GM13977 (cell line): ENCODE measurements at regions not wholly inside any gene's neighbourhood (a gene's known extent, or its start where the extent isn't known, plus 50 kb on each side); places are given as distances from the start of the nearest gene placed in this dataset.

Experiments used
- DNase-seq: peaks from one replicate; pipeline ENCODE4 v3.0.0; 2012; ENCODE audit warnings: low spot score
- CTCF ChIP-seq: IDR thresholded peaks from 2 replicates; pipeline ENCODE4 v1.5.1; 2012; ENCODE audit warnings: mild to moderate bottlenecking, control low read depth; ENCODE audit not compliant: insufficient read depth; ENCODE audit errors: extremely low read depth, missing control alignments
- in situ Hi-C: fragments of 300-500 bp; cut with MboI; formaldehyde crosslinking; loops from one replicate; pipeline ENCODE4 v1.12.0; 2022; ENCODE audit warnings: low sequenced_read_pairs, low pct_unique_long_range_greater_than_20kb, mixed read lengths, inconsistent platforms; ENCODE audit not compliant: unreplicated experiment

DNA sequence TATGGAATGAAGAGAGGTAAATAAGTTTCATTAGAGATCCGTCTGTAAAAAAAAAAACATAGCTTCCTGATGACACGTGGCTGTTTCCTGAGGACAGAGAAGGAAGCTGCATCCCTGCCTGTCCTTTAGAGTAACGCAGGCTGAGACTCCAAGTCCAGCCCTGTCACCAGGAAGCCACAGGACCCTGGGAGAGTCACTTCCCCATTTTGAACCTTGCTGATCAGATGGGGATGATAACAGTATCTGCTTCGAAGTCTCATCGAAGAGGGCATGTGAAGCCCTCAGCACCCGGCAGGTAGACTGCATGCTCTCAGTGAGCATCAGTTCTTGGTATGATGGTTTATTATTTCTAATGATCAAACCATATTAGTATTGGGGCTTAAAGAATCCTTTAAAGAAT, 139.1 kb upstream of the KCNG1 start:
- in situ Hi-C loops = no loop called here
- DNase-seq = no peak
- TF ChIP-seq CTCF = no peak

DNA sequence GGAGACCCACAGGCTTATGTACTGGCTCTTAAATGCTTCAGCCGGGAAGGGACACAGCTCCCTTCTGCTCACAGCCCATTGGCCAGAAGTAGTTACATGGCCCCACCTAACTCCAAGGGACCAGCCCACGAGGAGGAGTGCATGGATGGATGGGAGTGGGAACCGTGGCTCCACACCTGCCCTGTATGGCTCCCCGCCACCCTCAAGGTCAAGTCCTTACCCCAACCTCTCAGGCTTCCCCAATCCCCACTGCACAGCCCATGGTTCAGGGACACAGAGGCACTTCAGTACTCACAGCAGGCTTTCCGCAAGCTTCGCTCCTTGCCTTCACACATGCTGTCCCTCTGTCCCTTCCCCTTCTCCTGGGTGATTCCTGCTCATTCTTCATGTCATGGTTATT, 137.9 kb upstream of the KCNG1 start:
- DNase-seq = no peak
- no peak for TF ChIP-seq CTCF
- in situ Hi-C loops = no loop called here

GRCh38 chr20:51159981-51160380, 137.1 kb upstream of the KCNG1 start:
- in situ Hi-C loops = no loop called here
- TF ChIP-seq CTCF = no peak
- no peak for DNase-seq

- DNase-seq = no peak
- TF ChIP-seq CTCF = no peak
- in situ Hi-C loops = no loop called here
Observed at GRCh38 chr20:51159303-51159702, 136.4 kb upstream of the KCNG1 start.

DNA sequence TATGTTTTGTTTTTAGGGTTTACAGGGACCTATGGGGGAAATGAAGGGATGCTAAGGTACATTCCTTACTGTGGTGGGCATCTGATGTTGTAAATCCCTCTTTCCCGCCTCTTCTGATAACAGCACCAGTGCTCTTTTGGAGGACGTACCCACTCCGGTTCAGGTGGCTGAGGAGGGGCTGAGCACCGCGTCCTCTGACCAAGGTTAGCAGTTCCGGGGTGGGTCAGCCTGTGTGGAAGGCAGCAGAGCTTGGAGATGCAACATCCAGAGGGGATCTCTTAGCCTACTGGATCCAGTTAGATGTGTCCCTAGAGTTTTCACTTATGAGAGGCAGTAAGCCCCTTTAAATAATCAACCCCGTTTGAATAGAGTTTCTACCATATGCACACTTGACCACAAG, 135.3 kb upstream of the KCNG1 start:
- no peak for TF ChIP-seq CTCF
- in situ Hi-C loops = no loop called here
- DNase-seq = no peak

DNA sequence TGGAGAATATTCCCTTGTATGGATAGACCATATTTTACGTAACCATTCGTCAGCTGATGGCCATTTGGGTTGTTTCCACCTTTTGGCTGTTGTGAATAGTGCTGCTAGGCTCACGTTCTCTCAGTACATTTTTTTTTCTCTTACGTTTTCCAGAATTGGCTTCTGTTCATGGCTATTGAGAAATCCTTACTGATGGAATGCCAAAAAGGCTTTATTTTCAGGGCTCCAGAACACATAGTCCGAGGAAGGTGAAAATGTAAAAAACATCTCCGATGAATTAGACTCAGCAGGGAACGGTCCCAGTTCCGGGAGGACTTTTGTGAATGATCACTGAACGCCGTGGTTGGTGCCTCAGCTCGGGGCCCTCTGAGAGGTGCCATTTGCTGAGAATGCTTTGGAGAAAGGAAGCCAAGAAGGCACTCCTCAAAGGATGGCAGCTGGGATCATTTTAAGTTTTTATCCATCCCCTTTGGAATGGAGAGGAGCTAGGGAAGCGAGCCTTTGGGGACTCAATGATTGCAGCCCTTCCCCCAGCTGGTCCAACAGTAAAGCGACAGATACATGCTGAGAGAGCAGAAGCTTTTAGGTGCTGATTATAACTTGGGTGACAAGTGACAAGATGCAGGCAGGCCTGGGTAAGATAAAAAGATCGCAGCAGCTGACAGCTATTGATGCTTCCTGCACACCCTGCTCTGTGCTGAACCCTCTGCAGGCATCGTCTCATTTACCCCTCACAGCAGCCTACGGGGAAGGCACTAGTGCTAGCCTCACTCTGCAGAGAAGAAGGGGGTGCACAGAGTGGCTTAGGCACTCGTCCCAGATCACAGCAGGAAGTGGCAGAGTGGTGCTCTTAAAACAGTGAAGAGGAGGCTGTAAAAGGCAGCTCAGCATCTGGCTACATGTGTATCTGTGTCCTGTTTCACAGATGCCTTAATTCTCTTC, 133.4 kb upstream of the KCNG1 start:
- no peak for TF ChIP-seq CTCF
- in situ Hi-C loops = no loop called here
- DNase-seq = no peak
